Chondrocyte (in vitro differentiated cells): ENCODE measurements at regions not wholly inside any gene's neighbourhood (a gene's known extent, or its start where the extent isn't known, plus 50 kb on each side); places are given as distances from the start of the nearest gene placed in this dataset.

Experiments used
- DNase-seq: peaks from one replicate; pipeline ENCODE4 v3.0.0; 2021; ENCODE audit warnings: mixed read lengths, low spot score
- H3K27ac Mint-ChIP-seq: one replicate; pipeline ENCODE4 v1.8.0; 2021; ENCODE audit warnings: mild to moderate bottlenecking, moderate library complexity, mixed read lengths; ENCODE audit not compliant: unreplicated experiment
- H3K27me3 Mint-ChIP-seq: 2 replicates; pipeline ENCODE4 v1.8.0; 2021; ENCODE audit warnings: low read depth, mixed read lengths
- H3K36me3 Mint-ChIP-seq: 2 replicates; pipeline ENCODE4 v1.8.0; 2021; ENCODE audit warnings: low read depth, mixed read lengths
- H3K4me1 Mint-ChIP-seq: 2 replicates; pipeline ENCODE4 v1.8.0; 2021; ENCODE audit warnings: low read depth, mild to moderate bottlenecking, mixed read lengths
- H3K4me3 Mint-ChIP-seq: one replicate; pipeline ENCODE4 v1.8.0; 2021; ENCODE audit warnings: mild to moderate bottlenecking, moderate library complexity, mixed read lengths; ENCODE audit not compliant: unreplicated experiment
- H3K9me3 Mint-ChIP-seq: 2 replicates; pipeline ENCODE4 v1.8.0; 2021; ENCODE audit warnings: low read depth, mixed read lengths
- CTCF ChIP-seq: fragments of 200-600 bp; sonication (generic); IDR thresholded peaks from 2 replicates; pipeline ENCODE4 v1.5.0; 2021; ENCODE audit warnings: antibody characterized with exemption, mild to moderate bottlenecking, moderate library complexity

DNA sequence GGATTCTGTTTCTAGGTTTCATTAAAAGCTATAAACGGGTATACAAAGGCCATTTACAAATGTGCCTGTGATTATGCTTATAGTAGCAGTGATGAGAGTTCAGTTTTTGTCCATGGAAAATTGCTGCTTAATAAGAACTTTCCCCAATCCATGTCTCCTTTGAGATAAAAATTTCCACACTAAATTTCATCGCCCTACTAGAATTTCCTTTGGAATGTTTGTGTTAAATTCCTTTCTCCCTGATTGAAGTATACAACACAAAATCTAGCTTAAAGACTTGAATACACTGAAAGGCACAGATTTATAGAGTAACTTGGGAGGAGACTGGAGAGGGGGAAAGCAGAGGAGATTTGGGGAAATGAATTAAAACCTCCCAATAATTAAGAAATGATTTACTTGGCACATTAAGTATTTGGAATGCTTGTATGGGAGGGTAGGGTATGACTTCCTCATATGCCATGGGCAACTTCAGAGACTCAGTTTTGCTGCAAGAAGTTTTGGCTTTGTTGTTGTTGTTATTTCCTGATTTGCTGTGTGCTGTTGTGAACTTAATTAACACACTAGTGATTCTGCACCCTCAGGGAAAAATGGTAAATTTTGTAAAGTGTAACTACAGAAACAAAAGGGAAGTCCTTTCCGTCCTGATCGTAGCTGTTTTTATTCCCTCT lies 157.6 kb upstream of the LMO4 start:
- Mint-ChIP-seq H3K9me3 (no peaks in the 10 kb centered on the region), H3K4me3 (no peak overlapping the region), H3K27ac (no peak overlapping the region), H3K4me1 (peaks cover 37% of the 10 kb centered on the region), H3K36me3 (no peaks in the 10 kb centered on the region), H3K27me3 (peaks cover 2% of the 10 kb centered on the region)
- no peak for TF ChIP-seq CTCF
- no peak for DNase-seq

DNA sequence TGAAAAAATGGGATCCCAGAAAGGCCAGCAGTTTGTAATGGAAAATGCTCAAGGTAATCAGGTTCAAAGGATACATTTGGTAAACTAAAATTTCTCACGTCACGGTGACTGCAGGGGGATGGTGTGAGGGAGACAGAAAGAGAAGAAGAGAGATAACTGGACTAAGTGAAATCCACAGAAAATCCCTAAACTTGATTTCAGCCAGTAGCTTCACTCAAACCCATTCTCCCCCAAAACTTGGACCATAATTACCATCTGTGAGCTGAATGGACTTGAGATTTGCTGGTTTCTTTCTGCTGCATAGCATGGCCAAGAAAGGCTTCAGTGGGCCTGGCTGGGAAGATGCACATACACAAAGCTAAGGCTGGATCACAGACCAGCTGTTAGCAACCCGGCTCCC lies 155.4 kb upstream of the LMO4 start:
- peaks cover 7% of the 10 kb centered on the region for H3K27me3 Mint-ChIP-seq
- H3K27ac Mint-ChIP-seq: no peak overlapping the region
- no peak for TF ChIP-seq CTCF
- peaks cover 34% of the 10 kb centered on the region for H3K4me1 Mint-ChIP-seq
- H3K36me3 Mint-ChIP-seq: no peaks in the 10 kb centered on the region
- H3K4me3 Mint-ChIP-seq: no peak overlapping the region
- H3K9me3 Mint-ChIP-seq: no peaks in the 10 kb centered on the region
- DNase-seq: no peak

- Mint-ChIP-seq H3K4me1 (peaks cover 25% of the 10 kb centered on the region), H3K4me3 (no peak overlapping the region), H3K27me3 (peaks cover 7% of the 10 kb centered on the region), H3K36me3 (no peaks in the 10 kb centered on the region), H3K9me3 (no peaks in the 10 kb centered on the region), H3K27ac (no peak overlapping the region)
- no peak for DNase-seq
- no peak for TF ChIP-seq CTCF
These were observed 153.9 kb upstream of the LMO4 start for GRCh38 chr1:87174724-87175245.

- H3K36me3 Mint-ChIP-seq: no peaks in the 10 kb centered on the region
- no peak overlapping the region for H3K27ac Mint-ChIP-seq
- peaks cover 11% of the 10 kb centered on the region for H3K27me3 Mint-ChIP-seq
- H3K4me3 Mint-ChIP-seq: no peak overlapping the region
- no peak for TF ChIP-seq CTCF
- no peak for DNase-seq
- peaks cover 12% of the 10 kb centered on the region for H3K4me1 Mint-ChIP-seq
- no peaks in the 10 kb centered on the region for H3K9me3 Mint-ChIP-seq
These were observed 152.6 kb upstream of the LMO4 start for GRCh38 chr1:87176087-87176486.

- Mint-ChIP-seq H3K36me3 (no peaks in the 10 kb centered on the region), H3K4me3 (no peak overlapping the region), H3K27me3 (peaks cover 11% of the 10 kb centered on the region), H3K9me3 (no peaks in the 10 kb centered on the region), H3K4me1 (peaks cover 8% of the 10 kb centered on the region), H3K27ac (no peak overlapping the region)
- no peak for TF ChIP-seq CTCF
- no peak for DNase-seq
These were observed 152.2 kb upstream of the LMO4 start for GRCh38 chr1:87176514-87176913.
